NB4 (cell line): ENCODE measurements at regions not wholly inside any gene's neighbourhood (a gene's known extent, or its start where the extent isn't known, plus 50 kb on each side); places are given as distances from the start of the nearest gene placed in this dataset.

ENCODE experiments used
- DNase-seq: peaks from one replicate; pipeline ENCODE4 v3.0.0; 2010; ENCODE audit warnings: low read depth
- H3K4me3 ChIP-seq: one replicate; pipeline ENCODE4 v1.5.1; 2011; ENCODE audit warnings: mild to moderate bottlenecking, low read depth, low read length, moderate library complexity
- MAX ChIP-seq: IDR thresholded peaks from 2 replicates; pipeline ENCODE4 v1.6.1; 2011; ENCODE audit warnings: low read depth, low read length
- MYC ChIP-seq: IDR thresholded peaks from 2 replicates; pipeline ENCODE4 v1.6.1; 2011; ENCODE audit warnings: low read depth, low read length
- POLR2A ChIP-seq: IDR thresholded peaks from 2 replicates; pipeline ENCODE4 v1.6.1; 2011; ENCODE audit warnings: mild to moderate bottlenecking; ENCODE audit not compliant: insufficient read length; ENCODE audit errors: extremely low read depth
- TF ChIP-seq, protein P1 (sequence below): IDR thresholded peaks from one replicate; pipeline ENCODE4 v1.5.1; 2012; ENCODE audit warnings: low read depth, low read length

DNA sequence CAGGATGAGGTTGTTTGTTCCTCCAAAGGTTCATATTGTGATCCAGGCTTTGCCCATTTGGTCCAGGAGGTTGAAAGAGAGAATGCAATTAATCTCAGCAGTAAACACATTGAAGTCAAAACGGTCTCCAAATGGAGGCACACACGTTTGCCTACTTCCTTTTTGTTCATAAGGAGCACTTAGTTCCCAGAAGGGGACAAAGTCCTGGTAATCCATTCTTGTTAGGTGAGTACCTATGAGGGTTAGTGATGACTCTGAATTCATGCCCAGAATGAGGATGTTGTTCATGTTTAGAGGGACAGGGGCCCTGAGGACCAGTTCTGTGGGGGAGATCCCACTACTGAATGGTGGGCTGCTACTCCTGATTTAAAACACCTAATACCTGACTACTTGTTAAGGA, 177.7 kb downstream of the ALDH1A2 start:
- DNase-seq: no peak
- H3K4me3 ChIP-seq: no peak overlapping the region

GRCh38 chr15:57890351-57890750, 175.2 kb downstream of the ALDH1A2 start:
- no peak for TF ChIP-seq MYC
- TF ChIP-seq, protein P1, sequence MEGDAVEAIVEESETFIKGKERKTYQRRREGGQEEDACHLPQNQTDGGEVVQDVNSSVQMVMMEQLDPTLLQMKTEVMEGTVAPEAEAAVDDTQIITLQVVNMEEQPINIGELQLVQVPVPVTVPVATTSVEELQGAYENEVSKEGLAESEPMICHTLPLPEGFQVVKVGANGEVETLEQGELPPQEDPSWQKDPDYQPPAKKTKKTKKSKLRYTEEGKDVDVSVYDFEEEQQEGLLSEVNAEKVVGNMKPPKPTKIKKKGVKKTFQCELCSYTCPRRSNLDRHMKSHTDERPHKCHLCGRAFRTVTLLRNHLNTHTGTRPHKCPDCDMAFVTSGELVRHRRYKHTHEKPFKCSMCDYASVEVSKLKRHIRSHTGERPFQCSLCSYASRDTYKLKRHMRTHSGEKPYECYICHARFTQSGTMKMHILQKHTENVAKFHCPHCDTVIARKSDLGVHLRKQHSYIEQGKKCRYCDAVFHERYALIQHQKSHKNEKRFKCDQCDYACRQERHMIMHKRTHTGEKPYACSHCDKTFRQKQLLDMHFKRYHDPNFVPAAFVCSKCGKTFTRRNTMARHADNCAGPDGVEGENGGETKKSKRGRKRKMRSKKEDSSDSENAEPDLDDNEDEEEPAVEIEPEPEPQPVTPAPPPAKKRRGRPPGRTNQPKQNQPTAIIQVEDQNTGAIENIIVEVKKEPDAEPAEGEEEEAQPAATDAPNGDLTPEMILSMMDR: no peak
- no peak for TF ChIP-seq MAX
- no peak for TF ChIP-seq POLR2A
- DNase-seq: no peak
- H3K4me3 ChIP-seq: no peak overlapping the region

More for the DNA sequence above, 177.7 kb downstream of the ALDH1A2 start:
- TF ChIP-seq POLR2A (no peak), MYC (no peak), MAX (no peak)
- TF ChIP-seq, protein P1: no peak

DNA sequence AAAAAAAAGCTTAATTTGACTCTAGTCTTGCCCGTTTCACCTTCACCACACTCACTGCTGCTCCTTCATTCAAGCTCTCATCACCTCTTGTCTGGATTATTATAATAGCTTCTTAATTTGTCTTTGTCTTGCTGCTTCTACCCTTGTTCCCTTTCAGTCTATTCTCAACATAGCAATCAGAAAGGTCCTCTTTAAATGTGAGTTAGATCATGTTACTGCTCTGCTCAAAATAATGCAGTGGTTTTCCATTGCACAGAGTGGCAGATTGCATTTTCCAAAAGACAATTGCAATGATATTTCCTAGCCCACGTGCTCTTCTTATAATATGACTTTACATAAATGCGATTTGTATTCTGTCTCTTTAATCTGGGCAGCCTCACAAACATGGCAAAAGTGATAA, 174.6 kb downstream of the ALDH1A2 start:
- no peak for DNase-seq
- TF ChIP-seq MAX (no peak), MYC (no peak), POLR2A (no peak)
- TF ChIP-seq, protein P1: no peak

GRCh38 chr15:57892181-57892580, 173.3 kb downstream of the ALDH1A2 start:
- DNase-seq: no peak
- H3K4me3 ChIP-seq: no peak overlapping the region
- TF ChIP-seq POLR2A (no peak), MAX (no peak), MYC (no peak)
- TF ChIP-seq, protein P1: no peak

More for the DNA sequence above, 174.6 kb downstream of the ALDH1A2 start:
- no peak overlapping the region for H3K4me3 ChIP-seq

DNA sequence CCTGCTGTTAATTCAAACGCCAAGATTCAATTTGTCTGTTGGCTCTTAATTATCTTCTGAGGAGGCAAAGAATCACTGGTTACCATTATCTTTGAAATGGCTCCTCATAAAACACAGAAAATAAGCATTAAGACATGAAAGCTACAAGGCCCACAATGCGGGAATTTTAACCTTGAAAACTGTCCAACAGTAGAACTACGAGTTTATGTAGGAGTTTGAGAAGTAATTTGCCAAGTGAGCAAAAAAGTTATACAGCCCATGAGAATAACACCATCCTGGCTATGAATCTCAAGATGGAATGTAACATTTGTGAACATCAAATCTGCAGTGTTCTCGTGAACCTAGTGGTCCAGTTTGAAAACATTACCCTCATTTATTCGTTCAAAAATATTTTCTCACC, 172.5 kb downstream of the ALDH1A2 start:
- no peak for DNase-seq
- TF ChIP-seq POLR2A: no peak
- TF ChIP-seq, protein P1: no peak
- TF ChIP-seq MAX: no peak
- TF ChIP-seq MYC: no peak
- no peak overlapping the region for H3K4me3 ChIP-seq

DNA sequence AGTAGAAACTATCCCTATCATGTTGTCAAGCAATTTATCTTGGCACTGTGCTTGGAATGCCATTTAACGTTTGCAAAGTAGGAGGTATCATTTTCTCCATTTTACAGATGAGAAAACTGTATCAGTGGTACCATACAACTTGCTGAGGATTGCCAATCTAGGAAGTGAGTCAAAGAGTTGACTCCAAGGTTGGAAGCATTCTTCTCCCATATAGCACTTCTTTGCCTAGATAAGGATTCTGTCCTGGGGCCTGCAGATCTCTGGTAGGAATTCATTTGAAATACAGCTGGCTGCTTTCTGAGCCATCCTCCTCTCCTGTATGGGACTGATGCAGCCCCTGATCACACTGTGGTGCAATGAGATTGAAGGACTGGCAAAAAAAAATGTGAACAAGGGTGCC, 170.2 kb downstream of the ALDH1A2 start:
- TF ChIP-seq MAX (no peak), MYC (no peak), POLR2A (no peak)
- TF ChIP-seq, protein P1: no peak
- H3K4me3 ChIP-seq: no peak overlapping the region
- DNase-seq: no peak
